MM.1S (cell line): ENCODE measurements at regions not wholly inside any gene's neighbourhood (a gene's known extent, or its start where the extent isn't known, plus 50 kb on each side); places are given as distances from the start of the nearest gene placed in this dataset.
A peak's percentile ranks its signal among the peaks of the same experiment; 100 is the strongest.

Experiments used
- DNase-seq: peaks from one replicate; pipeline ENCODE4 v3.0.0-alpha.2; 2015
- H2AFZ ChIP-seq: fragments of 300-600 bp; sonication (generic); 2 replicates; pipeline ENCODE4 v1.6.0; 2016; ENCODE audit warnings: antibody characterized with exemption, low read length
- H3F3A ChIP-seq: fragments of 300-600 bp; sonication (generic); 2 replicates; pipeline ENCODE4 v1.6.1; 2016; ENCODE audit warnings: mild to moderate bottlenecking, antibody characterized with exemption, low read length, moderate library complexity, mixed read lengths; ENCODE audit not compliant: insufficient read depth
- H3K27ac ChIP-seq: fragments of 300-600 bp; sonication (generic); 2 replicates; pipeline ENCODE4 v1.5.1; 2016; ENCODE audit warnings: mild to moderate bottlenecking, low read length
- H3K27me3 ChIP-seq: fragments of 300-600 bp; sonication (generic); replicated peaks from 2 replicates; pipeline ENCODE4 v1.6.0; 2016; ENCODE audit warnings: low read length; ENCODE audit not compliant: insufficient read depth
- H3K36me3 ChIP-seq: fragments of 300-600 bp; sonication (generic); replicated peaks from 2 replicates; pipeline ENCODE4 v1.6.1; 2016; ENCODE audit warnings: mild to moderate bottlenecking, low read length, mixed read lengths; ENCODE audit not compliant: insufficient read depth
- H3K4me1 ChIP-seq: fragments of 300-600 bp; sonication (generic); 2 replicates; pipeline ENCODE4 v1.6.1; 2016; ENCODE audit warnings: low read length, mixed read lengths
- H3K4me2 ChIP-seq: fragments of 300-600 bp; sonication (generic); 2 replicates; pipeline ENCODE4 v1.6.0; 2016; ENCODE audit warnings: low read depth, low read length
- H3K4me3 ChIP-seq: fragments of 300-600 bp; sonication (generic); 2 replicates; pipeline ENCODE4 v1.5.1; 2016; ENCODE audit warnings: low read length, mixed read lengths
- H3K79me2 ChIP-seq: fragments of 300-600 bp; sonication (generic); 2 replicates; pipeline ENCODE4 v1.6.1; 2016; ENCODE audit warnings: mixed run types, low read length, mixed read lengths
- H3K9ac ChIP-seq: fragments of 300-600 bp; sonication (generic); 2 replicates; pipeline ENCODE4 v1.6.1; 2016; ENCODE audit warnings: low read length, mixed read lengths
- H3K9me2 ChIP-seq: fragments of 300-600 bp; sonication (generic); replicated peaks from 2 replicates; pipeline ENCODE4 v1.6.1; 2016; ENCODE audit warnings: mild to moderate bottlenecking, low read length, mixed read lengths; ENCODE audit not compliant: insufficient read depth
- H3K9me3 ChIP-seq: fragments of 300-600 bp; sonication (generic); replicated peaks from 2 replicates; pipeline ENCODE4 v1.6.1; 2016; ENCODE audit warnings: mild to moderate bottlenecking, low read length, mixed read lengths; ENCODE audit not compliant: insufficient read depth
- H4K20me1 ChIP-seq: fragments of 300-600 bp; sonication (generic); 2 replicates; pipeline ENCODE4 v1.6.1; 2016; ENCODE audit warnings: mild to moderate bottlenecking, low read length, moderate library complexity, mixed read lengths; ENCODE audit not compliant: insufficient read depth
- EZH2 ChIP-seq: fragments of 300-600 bp; sonication (generic); optimal IDR thresholded peaks from 2 replicates; pipeline ENCODE3; 2017; ENCODE audit warnings: low read depth, mild to moderate bottlenecking, antibody characterized with exemption, low read length, mixed read lengths
- EZH2phosphoT487 ChIP-seq: fragments of 300-600 bp; sonication (generic); IDR thresholded peaks from 2 replicates; pipeline ENCODE4 v1.6.1; 2018; ENCODE audit warnings: antibody characterized with exemption, low read length
- TF ChIP-seq, protein P1 (sequence below): fragments of 300-600 bp; sonication (generic); IDR thresholded peaks from 2 replicates; pipeline ENCODE4 v1.5.1; 2016; ENCODE audit warnings: antibody characterized with exemption, low read length, mixed read lengths

GRCh38 chr5:103446813-103447212 is 115.8 kb downstream of the NUDT12 start:
- Histone ChIP-seq H3K36me3 (no peaks in the 10 kb centered on the region), H3K79me2 (no peaks in the 10 kb centered on the region), H2AFZ (no peak overlapping the region), H4K20me1 (no peaks in the 10 kb centered on the region), H3K9me3 (no peaks in the 10 kb centered on the region), H3K27me3 (no peaks in the 10 kb centered on the region), H3K9me2 (no peaks in the 10 kb centered on the region), H3K9ac (no peak overlapping the region), H3K4me2 (no peak overlapping the region), H3K4me1 (no peaks in the 10 kb centered on the region), H3K4me3 (no peak overlapping the region), H3K27ac (no peak overlapping the region), H3F3A (no peaks in the 10 kb centered on the region)
- TF ChIP-seq EZH2: no peak
- TF ChIP-seq, protein P1, sequence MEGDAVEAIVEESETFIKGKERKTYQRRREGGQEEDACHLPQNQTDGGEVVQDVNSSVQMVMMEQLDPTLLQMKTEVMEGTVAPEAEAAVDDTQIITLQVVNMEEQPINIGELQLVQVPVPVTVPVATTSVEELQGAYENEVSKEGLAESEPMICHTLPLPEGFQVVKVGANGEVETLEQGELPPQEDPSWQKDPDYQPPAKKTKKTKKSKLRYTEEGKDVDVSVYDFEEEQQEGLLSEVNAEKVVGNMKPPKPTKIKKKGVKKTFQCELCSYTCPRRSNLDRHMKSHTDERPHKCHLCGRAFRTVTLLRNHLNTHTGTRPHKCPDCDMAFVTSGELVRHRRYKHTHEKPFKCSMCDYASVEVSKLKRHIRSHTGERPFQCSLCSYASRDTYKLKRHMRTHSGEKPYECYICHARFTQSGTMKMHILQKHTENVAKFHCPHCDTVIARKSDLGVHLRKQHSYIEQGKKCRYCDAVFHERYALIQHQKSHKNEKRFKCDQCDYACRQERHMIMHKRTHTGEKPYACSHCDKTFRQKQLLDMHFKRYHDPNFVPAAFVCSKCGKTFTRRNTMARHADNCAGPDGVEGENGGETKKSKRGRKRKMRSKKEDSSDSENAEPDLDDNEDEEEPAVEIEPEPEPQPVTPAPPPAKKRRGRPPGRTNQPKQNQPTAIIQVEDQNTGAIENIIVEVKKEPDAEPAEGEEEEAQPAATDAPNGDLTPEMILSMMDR: no peak
- TF ChIP-seq EZH2phosphoT487: no peak
- no peak for DNase-seq

GRCh38 chr5:103445426-103446035 is 117.1 kb downstream of the NUDT12 start:
- no peak overlapping the region for H3K4me3 ChIP-seq
- H3K27me3 ChIP-seq: no peaks in the 10 kb centered on the region
- no peak overlapping the region for H2AFZ ChIP-seq
- H4K20me1 ChIP-seq: no peaks in the 10 kb centered on the region
- no peaks in the 10 kb centered on the region for H3K9me3 ChIP-seq
- no peaks in the 10 kb centered on the region for H3K36me3 ChIP-seq
- H3K4me1 ChIP-seq: no peaks in the 10 kb centered on the region
- H3K9ac ChIP-seq: no peak overlapping the region
- no peak overlapping the region for H3K27ac ChIP-seq
- no peaks in the 10 kb centered on the region for H3K79me2 ChIP-seq
- no peaks in the 10 kb centered on the region for H3K9me2 ChIP-seq
- H3K4me2 ChIP-seq: no peak overlapping the region
- no peaks in the 10 kb centered on the region for H3F3A ChIP-seq
- no peak for DNase-seq
- TF ChIP-seq, protein P1: no peak
- TF ChIP-seq EZH2phosphoT487: no peak
- no peak for TF ChIP-seq EZH2

DNA sequence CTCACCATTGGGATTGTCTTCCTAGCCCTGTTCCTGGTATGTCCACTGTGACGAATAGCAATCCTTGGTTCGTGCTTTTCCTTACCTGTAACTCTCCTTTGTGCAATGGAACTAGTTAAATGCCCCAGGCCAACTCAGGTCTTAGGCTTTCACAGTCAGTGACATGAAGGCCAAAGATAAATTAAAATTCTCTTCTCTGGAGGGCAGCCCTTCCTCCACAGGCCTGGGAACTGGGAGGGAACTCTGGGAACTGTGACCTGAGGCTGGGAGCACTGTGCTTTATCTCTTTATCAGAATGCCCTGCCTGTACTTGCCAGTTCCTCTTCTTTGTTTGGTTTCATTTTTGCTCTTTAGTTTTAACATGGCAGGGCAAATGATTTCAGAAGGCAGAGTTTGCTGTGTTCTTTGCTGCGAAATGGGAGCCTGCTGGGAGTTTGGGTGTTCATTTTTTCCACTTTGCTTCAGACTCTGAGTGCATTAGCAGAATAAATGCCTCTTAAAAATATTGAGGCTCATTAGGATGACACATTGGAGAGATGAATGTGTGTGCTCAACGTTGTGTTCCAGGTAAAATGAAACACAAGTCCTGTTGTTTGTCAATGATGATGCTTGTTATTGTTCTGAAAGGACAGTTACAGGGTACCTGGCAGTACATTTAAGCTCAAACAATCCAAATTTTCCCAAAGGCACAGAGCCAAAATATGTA is 118.1 kb downstream of the NUDT12 start:
- H3K27me3 ChIP-seq: no peaks in the 10 kb centered on the region
- TF ChIP-seq, protein P1: no peak
- TF ChIP-seq EZH2phosphoT487 (no peak), EZH2 (no peak)
- no peaks in the 10 kb centered on the region for H3F3A ChIP-seq
- H3K4me2 ChIP-seq: peak overlapping the region; percentile 53
- no peak overlapping the region; the same call in 1 of the 2 replicates for H3K9ac ChIP-seq
- no peaks in the 10 kb centered on the region for H3K79me2 ChIP-seq
- no peaks in the 10 kb centered on the region for H3K9me3 ChIP-seq
- no peaks in the 10 kb centered on the region for H3K36me3 ChIP-seq
- peak overlapping the region; percentile 67 for H2AFZ ChIP-seq
- no peaks in the 10 kb centered on the region for H4K20me1 ChIP-seq
- no peaks in the 10 kb centered on the region for H3K4me1 ChIP-seq
- DNase-seq: peak; percentile 36
- no peak overlapping the region for H3K27ac ChIP-seq
- peak overlapping the region; percentile 18; the same call in 1 of the 2 replicates for H3K4me3 ChIP-seq
- H3K9me2 ChIP-seq: no peaks in the 10 kb centered on the region
